Right cardiac atrium (tissue), 5 donors: ENCODE measurements at regions not wholly inside any gene's neighbourhood (a gene's known extent, or its start where the extent isn't known, plus 50 kb on each side); places are given as distances from the start of the nearest gene placed in this dataset.
A peak's percentile ranks its signal among the peaks of the same experiment; 100 is the strongest.

Experiments used
- ATAC-seq, 2 donors: fragments of 200-7000 bp; cut with Tn5 transposase; one replicate each; pipeline versions ENCODE4 v1.8.0 to v1.9.1; 2020; ENCODE audit warnings: moderate library complexity in 2 of 2, mild to moderate bottlenecking in 1 of 2
- DNase-seq, 3 donors: peaks; one replicate each; pipeline ENCODE4 v3.0.0-alpha.2; 2020
- H3K27ac ChIP-seq: one replicate; pipeline ENCODE4 v1.5.1; 2013; ENCODE audit warnings: mild to moderate bottlenecking, low read length, control low read depth, moderate library complexity
- H3K27me3 ChIP-seq: one replicate; pipeline ENCODE4 v1.6.1; 2013; ENCODE audit not compliant: control insufficient read depth, insufficient read depth
- H3K4me1 ChIP-seq: one replicate; pipeline ENCODE4 v1.6.1; 2013; ENCODE audit warnings: low read length; ENCODE audit not compliant: control insufficient read depth, insufficient read depth
- H3K4me3 ChIP-seq: one replicate; pipeline ENCODE4 v1.5.1; 2013; ENCODE audit warnings: low read length, control low read depth
- H3K9me3 ChIP-seq: one replicate; pipeline ENCODE4 v1.6.1; 2013; ENCODE audit warnings: low read length; ENCODE audit not compliant: control insufficient read depth
- WGBS: extraction: QIAGEN DNeasy Blood & Tissue Kit; methylation state at CpG from one replicate; pipeline ENCODE4 v1.1.7; 2013; 5-methylcytosine and 5-hydroxymethylcytosine counted together
- intact Hi-C, 4 donors: fragments of 100-400 bp; cut with DNase I; formaldehyde crosslinking; loops; one replicate each; pipeline versions ENCODE4 v1.11.0 to v1.14.0; 2022 to 2023
- donor health status: healthy with polysubstance abuse.
- donor health status: DM: no; HTN: yes; CAD: no.
- donor health status: DM: no; HTN: no; CAD: no.
- donor health status: DM: no; HTN: yes; CAD: no; lungs with severe emphysema.
- donor health status: DM: yes; HTN: yes; CAD: no.

- no peak overlapping the region for H3K27ac ChIP-seq
- DNase-seq (no peak), ATAC-seq (no peak)
- intact Hi-C loops: no loop called here
- H3K27me3 ChIP-seq: no peaks in the 10 kb centered on the region
- H3K9me3 ChIP-seq: no peaks in the 10 kb centered on the region
- H3K4me3 ChIP-seq: no peak overlapping the region
- H3K4me1 ChIP-seq: peaks cover 4% of the 10 kb centered on the region
- 89% methylated on average over 5 of the region's 5 CpGs for WGBS
These were observed 98.5 kb downstream of the RASSF10 start for GRCh38 chr11:13107544-13108044.

- no peak for ATAC-seq
- DNase-seq: no peak
- Histone ChIP-seq H3K27ac (no peak overlapping the region), H3K4me1 (peaks cover 4% of the 10 kb centered on the region), H3K9me3 (no peaks in the 10 kb centered on the region), H3K4me3 (no peak overlapping the region), H3K27me3 (no peaks in the 10 kb centered on the region)
- WGBS: 77% methylated on average over 2 of the region's 2 CpGs
- intact Hi-C loops: no loop called here
These were observed 99.3 kb downstream of the RASSF10 start for GRCh38 chr11:13108416-13108815.

- Histone ChIP-seq H3K4me1 (peaks cover under 1% of the 10 kb centered on the region), H3K27ac (no peak overlapping the region), H3K9me3 (no peaks in the 10 kb centered on the region), H3K27me3 (no peaks in the 10 kb centered on the region), H3K4me3 (no peak overlapping the region)
- DNase-seq: no peak
- intact Hi-C loops: no loop called here
- ATAC-seq: no peak
- WGBS: 92% methylated on average over 1 of the region's 1 CpG
These were observed 100.5 kb downstream of the RASSF10 start for GRCh38 chr11:13109616-13110015.

GRCh38 chr11:13110145-13110544 lies 101.0 kb downstream of the RASSF10 start:
- WGBS: 93% methylated on average over 1 of the region's 1 CpG
- H3K4me3 ChIP-seq: no peak overlapping the region
- no peaks in the 10 kb centered on the region for H3K4me1 ChIP-seq
- ATAC-seq: no peak
- no peaks in the 10 kb centered on the region for H3K9me3 ChIP-seq
- H3K27me3 ChIP-seq: no peaks in the 10 kb centered on the region
- DNase-seq: no peak
- intact Hi-C loops: no loop called here
- no peak overlapping the region for H3K27ac ChIP-seq

- WGBS: 46% methylated on average over 5 of the region's 5 CpGs
These were observed 102.1 kb downstream of the RASSF10 start for GRCh38 chr11:13110929-13111812.

GRCh38 chr11:13111813-13112130 lies 102.7 kb downstream of the RASSF10 start:
- 57% methylated on average over 6 of the region's 6 CpGs for WGBS
- H3K9me3 ChIP-seq: no peaks in the 10 kb centered on the region
- no peaks in the 10 kb centered on the region for H3K4me1 ChIP-seq
- ATAC-seq (no peak), DNase-seq (no peak)
- H3K27ac ChIP-seq: no peak overlapping the region
- H3K27me3 ChIP-seq: no peaks in the 10 kb centered on the region
- no peak overlapping the region for H3K4me3 ChIP-seq
- intact Hi-C loops: no loop called here

More at GRCh38 chr11:13110929-13111812, 102.1 kb downstream of the RASSF10 start:
- H3K9me3 ChIP-seq: no peaks in the 10 kb centered on the region
- DNase-seq (peak; percentile 58 to 61 (median 60)), ATAC-seq (peak; percentile 91 to 97)
- intact Hi-C loops: no loop called here
- peak overlapping the region; percentile 31 for H3K27ac ChIP-seq
- no peak overlapping the region for H3K4me3 ChIP-seq
- no peaks in the 10 kb centered on the region for H3K4me1 ChIP-seq
- no peaks in the 10 kb centered on the region for H3K27me3 ChIP-seq

- Histone ChIP-seq H3K27me3 (no peaks in the 10 kb centered on the region), H3K4me1 (no peaks in the 10 kb centered on the region), H3K4me3 (no peak overlapping the region), H3K27ac (no peak overlapping the region), H3K9me3 (no peaks in the 10 kb centered on the region)
- WGBS: 87% methylated on average over 6 of the region's 6 CpGs
- ATAC-seq (no peak), DNase-seq (peak in 1 of 3 donors; percentile 42)
- intact Hi-C loops: no loop called here
These were observed 105.7 kb downstream of the RASSF10 start for GRCh38 chr11:13114566-13115379.

- no peaks in the 10 kb centered on the region for H3K9me3 ChIP-seq
- no peak for DNase-seq
- no peaks in the 10 kb centered on the region for H3K27me3 ChIP-seq
- no peak overlapping the region for H3K4me3 ChIP-seq
- ATAC-seq: no peak
- H3K27ac ChIP-seq: no peak overlapping the region
- 0% methylated on average over 1 of the region's 1 CpG for WGBS
- intact Hi-C loops: no loop called here
- H3K4me1 ChIP-seq: no peaks in the 10 kb centered on the region
These were observed 106.2 kb downstream of the RASSF10 start for GRCh38 chr11:13115380-13115675.

GRCh38 chr11:13116491-13116890 lies 107.4 kb downstream of the RASSF10 start:
- ATAC-seq: no peak

GRCh38 chr11:13117344-13117743 lies 108.2 kb downstream of the RASSF10 start:
- no peak overlapping the region for H3K27ac ChIP-seq
- ATAC-seq (no peak), DNase-seq (no peak)
- H3K4me1 ChIP-seq: no peaks in the 10 kb centered on the region
- H3K27me3 ChIP-seq: no peaks in the 10 kb centered on the region
- intact Hi-C loops: no loop called here
- no peaks in the 10 kb centered on the region for H3K9me3 ChIP-seq
- 22% methylated on average over 4 of the region's 4 CpGs for WGBS
- H3K4me3 ChIP-seq: no peak overlapping the region

More at GRCh38 chr11:13116491-13116890, 107.4 kb downstream of the RASSF10 start:
- WGBS: 79% methylated on average over 2 of the region's 2 CpGs
- no peak for DNase-seq
- H3K4me1 ChIP-seq: no peaks in the 10 kb centered on the region
- H3K4me3 ChIP-seq: no peak overlapping the region
- H3K9me3 ChIP-seq: no peaks in the 10 kb centered on the region
- intact Hi-C loops: no loop called here
- no peak overlapping the region for H3K27ac ChIP-seq
- no peaks in the 10 kb centered on the region for H3K27me3 ChIP-seq

- Histone ChIP-seq H3K27ac (no peak overlapping the region), H3K4me3 (no peak overlapping the region), H3K27me3 (no peaks in the 10 kb centered on the region), H3K9me3 (no peaks in the 10 kb centered on the region), H3K4me1 (no peaks in the 10 kb centered on the region)
- WGBS: 76% methylated on average over 5 of the region's 5 CpGs
- ATAC-seq: no peak
- DNase-seq: no peak
- intact Hi-C loops: no loop called here
These were observed 109.1 kb downstream of the RASSF10 start for GRCh38 chr11:13118194-13118593.
